NCI-H226 (cell line): ENCODE measurements at regions not wholly inside any gene's neighbourhood (a gene's known extent, or its start where the extent isn't known, plus 50 kb on each side); places are given as distances from the start of the nearest gene placed in this dataset.
A peak's percentile ranks its signal among the peaks of the same experiment; 100 is the strongest.

Source experiments
- DNase-seq: peaks from one replicate; pipeline ENCODE4 v3.0.0-alpha.2; 2015

DNA sequence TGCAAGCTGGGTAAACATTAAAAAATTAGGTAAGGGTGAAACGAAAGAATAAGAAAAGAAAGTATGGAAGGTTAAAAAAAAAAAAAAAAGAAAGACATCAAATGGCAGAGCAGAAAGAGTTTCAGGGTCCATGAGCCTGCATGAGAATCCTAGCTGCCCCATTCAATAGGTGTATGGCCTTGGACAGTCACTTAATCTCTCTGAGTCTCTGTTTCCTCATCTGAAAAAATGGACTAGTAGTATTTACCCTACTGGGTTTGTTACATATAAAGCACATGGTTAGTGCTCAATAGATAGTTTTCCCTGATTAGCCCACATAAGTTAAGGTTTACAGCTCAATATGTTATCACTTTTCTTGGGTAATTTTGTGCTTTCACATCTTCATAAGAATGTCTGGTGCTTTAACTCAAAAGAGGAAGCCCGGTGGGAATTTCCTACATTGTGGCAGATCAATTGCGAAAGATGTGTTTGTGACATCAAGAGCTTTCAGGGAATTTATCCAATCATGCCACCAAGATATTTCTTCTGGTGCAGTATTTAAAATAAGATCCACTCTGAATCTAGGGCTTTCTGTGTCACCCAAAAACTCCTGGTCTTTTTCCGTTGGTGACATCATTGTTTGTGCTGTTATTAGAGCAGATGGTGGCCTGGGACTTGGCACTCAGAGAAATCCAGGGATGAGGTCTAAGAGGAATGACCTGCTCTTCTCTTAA lies 57.2 kb upstream of the UBE2E1 start:
- DNase-seq = peak; percentile 45

DNA sequence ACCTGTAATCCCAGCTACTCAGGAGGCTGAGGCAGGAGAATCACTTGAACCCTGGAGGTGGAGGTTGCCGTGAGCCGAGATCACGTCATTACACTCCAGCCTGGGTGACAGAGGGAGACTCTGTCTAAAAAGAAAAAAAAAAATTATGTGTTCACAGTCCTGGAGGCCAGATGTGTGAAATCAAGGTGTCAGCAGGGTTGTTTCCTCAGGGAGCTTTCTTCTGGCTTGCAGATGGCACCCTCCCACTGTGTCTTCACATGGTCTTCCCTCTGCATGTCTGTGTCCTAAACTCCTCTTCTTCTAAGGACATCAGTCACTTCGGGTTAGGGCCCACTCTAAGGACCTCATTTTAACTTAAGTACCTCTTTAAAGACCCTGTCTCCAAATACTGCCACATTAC lies 56.1 kb upstream of the UBE2E1 start:
- DNase-seq = no peak

- no peak for DNase-seq
Observed at GRCh38 chr3:23750573-23751210, 55.1 kb upstream of the UBE2E1 start.

DNA sequence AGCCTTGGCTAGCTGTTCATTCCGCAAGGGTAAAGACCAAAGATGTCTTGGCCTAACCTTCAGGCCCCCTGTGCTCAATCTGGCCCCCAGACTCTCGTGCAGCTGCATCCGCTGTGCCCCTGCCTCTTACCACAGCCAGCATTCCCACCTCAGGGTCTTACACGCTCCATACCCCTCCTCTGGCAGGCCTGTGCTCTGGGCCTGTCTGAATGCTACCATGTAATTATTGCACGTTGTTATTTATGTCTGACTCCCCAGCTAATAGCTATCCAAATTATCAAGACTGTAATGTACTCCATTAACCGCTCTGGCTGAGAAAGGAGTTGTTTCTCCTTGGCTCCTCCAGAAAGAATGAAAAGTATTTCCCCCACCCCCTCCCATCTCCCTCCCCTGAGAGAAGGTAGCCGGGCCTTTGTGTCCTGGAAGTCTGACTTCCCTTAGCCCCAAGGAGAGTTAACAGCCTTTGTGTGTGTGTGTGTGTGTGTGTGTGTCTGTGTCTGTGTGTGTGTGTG lies 54.5 kb upstream of the UBE2E1 start:
- DNase-seq = peak; percentile 46

DNA sequence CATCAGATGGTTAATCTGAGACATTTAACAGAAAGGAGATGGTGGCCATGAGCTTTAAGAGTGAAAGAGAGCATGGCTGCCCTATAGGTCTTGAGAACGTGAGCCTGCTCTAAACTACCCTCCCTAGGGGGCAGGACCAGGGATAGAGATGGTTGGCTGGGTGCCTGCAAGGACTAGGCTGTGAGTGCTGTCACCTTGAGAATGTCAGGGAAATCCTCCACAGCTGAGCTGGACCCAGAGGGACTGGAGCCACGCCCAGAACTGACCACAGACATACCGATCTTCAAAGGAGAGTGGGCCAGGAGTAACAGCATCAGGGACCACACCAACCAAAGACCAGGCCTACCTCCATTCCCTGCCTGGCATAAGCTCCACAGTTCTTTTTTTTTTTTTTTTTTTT lies 53.6 kb upstream of the UBE2E1 start:
- no peak for DNase-seq

GRCh38 chr3:23754215-23754614 lies 51.5 kb upstream of the UBE2E1 start:
- no peak for DNase-seq
